CD14-positive monocyte (primary cell): ENCODE measurements at regions not wholly inside any gene's neighbourhood (a gene's known extent, or its start where the extent isn't known, plus 50 kb on each side); places are given as distances from the start of the nearest gene placed in this dataset.

Source experiments
- DNase-seq, 3 donors: peaks; one replicate each; pipeline ENCODE4 v3.0.0-alpha.2; 2011 to 2022
- H2AFZ ChIP-seq: 2 replicates; pipeline ENCODE4 v1.6.0; 2012; ENCODE audit warnings: mild to moderate bottlenecking, low read depth, low read length, inconsistent platforms; ENCODE audit not compliant: insufficient read depth, poor library complexity, severe bottlenecking
- H3K27ac ChIP-seq, 2 donors: 1 replicate in 1 of 2; 2 replicates in 1 of 2; pipeline ENCODE4 v1.5.1; 2012 to 2013; ENCODE audit warnings: low read length in 2 of 2, control low read depth in 1 of 2, inconsistent platforms in 1 of 2, low read depth in 1 of 2, mild to moderate bottlenecking in 1 of 2
- H3K27me3 ChIP-seq, 2 donors: one replicate each; pipeline versions ENCODE4 v1.6.0 to v1.6.1; 2011 to 2013; ENCODE audit warnings: low read length in 2 of 2; ENCODE audit not compliant: control insufficient read depth in 2 of 2, insufficient read depth in 2 of 2
- H3K36me3 ChIP-seq, 2 donors: replicated peaks in 1 of 2; 1 replicate in 1 of 2; 2 replicates in 1 of 2; pipeline versions ENCODE4 v1.5.1 to v1.6.1; 2012 to 2013; ENCODE audit warnings: low read length in 2 of 2, control low read depth in 1 of 2, inconsistent platforms in 1 of 2, mild to moderate bottlenecking in 1 of 2; ENCODE audit not compliant: insufficient read depth in 2 of 2, control insufficient read depth in 1 of 2
- H3K4me1 ChIP-seq, 2 donors: 1 replicate in 1 of 2; 2 replicates in 1 of 2; pipeline versions ENCODE4 v1.5.1 to v1.6.1; 2012 to 2013; ENCODE audit warnings: low read length in 2 of 2, control low read depth in 1 of 2, inconsistent platforms in 1 of 2, mild to moderate bottlenecking in 1 of 2, moderate library complexity in 1 of 2; ENCODE audit not compliant: insufficient read depth in 2 of 2, control insufficient read depth in 1 of 2
- H3K4me2 ChIP-seq: replicated peaks from 2 replicates; pipeline ENCODE3; 2012; ENCODE audit warnings: low read length, moderate library complexity, mild to moderate bottlenecking; ENCODE audit not compliant: poor library complexity, severe bottlenecking; ENCODE audit errors: extremely low read depth
- H3K4me3 ChIP-seq, 3 experiments: fragments of 200-600 bp in 1 of 3; sonication (generic) in 1 of 3; replicated peaks in 1 of 3; 1 replicate in 2 of 3; 2 replicates in 1 of 3; pipeline ENCODE4 v1.5.1; 2011 to 2013; ENCODE audit warnings: low read length in 3 of 3, mild to moderate bottlenecking in 3 of 3, control low read depth in 2 of 3, low read depth in 2 of 3, inconsistent platforms in 1 of 3, moderate library complexity in 1 of 3
- H3K79me2 ChIP-seq: 2 replicates; pipeline ENCODE4 v1.6.0; 2012; ENCODE audit warnings: mild to moderate bottlenecking, control low read depth, inconsistent platforms, low read length, moderate library complexity; ENCODE audit not compliant: insufficient read depth
- H3K9ac ChIP-seq: 2 replicates; pipeline ENCODE4 v1.6.0; 2017; ENCODE audit warnings: low read length, mild to moderate bottlenecking; ENCODE audit not compliant: insufficient read depth, poor library complexity, severe bottlenecking
- H3K9me3 ChIP-seq, 2 donors: replicated peaks in 1 of 2; 1 replicate in 1 of 2; 2 replicates in 1 of 2; pipeline versions ENCODE4 v1.5.1 to v1.6.1; 2012 to 2013; ENCODE audit warnings: low read length in 2 of 2, control low read depth in 1 of 2; ENCODE audit not compliant: control insufficient read depth in 1 of 2, insufficient read depth in 1 of 2
- H4K20me1 ChIP-seq: 2 replicates; pipeline ENCODE4 v1.6.0; 2012; ENCODE audit warnings: mild to moderate bottlenecking, low read length, control low read depth, moderate library complexity; ENCODE audit not compliant: insufficient read depth
- H3K27ac Mint-ChIP-seq, 7 donors: one replicate each; pipeline ENCODE4 v1.8.0; 2020; ENCODE audit warnings: mild to moderate bottlenecking in 7 of 7, mixed read lengths in 7 of 7, moderate library complexity in 6 of 7, inconsistent platforms in 2 of 7
- H3K27me3 Mint-ChIP-seq, 3 donors: one replicate each; pipeline ENCODE4 v1.8.0; 2021 to 2022; ENCODE audit warnings: low read depth in 3 of 3, mild to moderate bottlenecking in 3 of 3, mixed read lengths in 3 of 3, moderate library complexity in 3 of 3, inconsistent platforms in 1 of 3
- H3K36me3 Mint-ChIP-seq, 2 donors: one replicate each; pipeline ENCODE4 v1.8.0; 2020; ENCODE audit warnings: mixed read lengths in 2 of 2, inconsistent platforms in 1 of 2, mild to moderate bottlenecking in 1 of 2
- H3K4me1 Mint-ChIP-seq: one replicate; pipeline ENCODE4 v1.8.0; 2020; ENCODE audit warnings: mild to moderate bottlenecking, mixed read lengths
- H3K4me3 Mint-ChIP-seq, 2 donors: one replicate each; pipeline ENCODE4 v1.8.0; 2020; ENCODE audit warnings: mild to moderate bottlenecking in 2 of 2, mixed read lengths in 2 of 2, moderate library complexity in 1 of 2
- H3K9me3 Mint-ChIP-seq, 7 donors: one replicate each; pipeline ENCODE4 v1.8.0; 2020 to 2022; ENCODE audit warnings: mixed read lengths in 7 of 7, mild to moderate bottlenecking in 6 of 7, moderate library complexity in 6 of 7, inconsistent platforms in 2 of 7
- CTCF ChIP-seq: fragments of 200-600 bp; IDR thresholded peaks from one replicate; pipeline ENCODE4 v1.8.0; 2022; ENCODE audit warnings: antibody characterized with exemption, mild to moderate bottlenecking
- WGBS: methylation state at CpG from one replicate; pipeline ENCODE4 v1.1.5; 2013; ENCODE audit warnings: missing lambda C conversion rate; ENCODE audit not compliant: insufficient coverage; 5-methylcytosine and 5-hydroxymethylcytosine counted together
- intact Hi-C, 2 donors: fragments of 100-400 bp; cut with micrococcal nuclease; formaldehyde crosslinking; loops; one replicate each; pipeline versions ENCODE4 v1.15.0 to v1.15.1; 2023

DNA sequence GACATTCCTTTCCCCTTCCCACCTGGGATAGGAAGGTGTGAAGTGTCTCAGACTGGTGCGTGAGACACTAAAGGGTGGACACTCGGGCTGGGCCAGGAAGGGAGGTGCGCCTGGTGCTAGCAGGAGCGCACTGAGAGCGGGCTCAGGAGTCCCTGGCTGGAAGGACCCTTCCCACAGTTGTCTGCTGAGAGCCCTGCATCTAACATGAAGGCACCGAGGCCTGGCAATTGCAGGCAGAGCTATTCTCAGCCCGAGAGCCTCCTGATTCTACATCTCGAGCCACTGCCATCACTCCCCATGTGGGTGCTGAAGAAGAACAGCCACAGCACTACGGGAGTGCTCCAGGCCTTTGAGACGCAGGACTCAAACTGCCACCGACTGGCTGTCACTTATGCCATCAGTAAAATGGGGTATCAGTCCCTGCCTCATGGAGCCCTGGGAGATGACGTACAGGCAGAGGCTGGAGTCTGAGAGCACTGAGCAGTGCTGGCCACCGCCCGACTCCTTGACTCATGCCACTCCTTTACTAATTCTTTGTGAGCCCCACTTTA lies 159.4 kb downstream of the KLF13 start:
- peaks cover 44 to 51% (median 49%) of the 10 kb centered on the region in 3 donors for H3K27me3 Mint-ChIP-seq
- peaks cover 10 to 19% of the 10 kb centered on the region in 2 donors for H3K4me1 ChIP-seq

GRCh38 chr15:31486506-31486905 lies 159.9 kb downstream of the KLF13 start:
- intact Hi-C loops = loop anchor here (5.0 to 10.0 kb wide), 6 partner anchors 34 to 289 kb away; no protein-coding TSS in a partner anchor
- H3K27me3 Mint-ChIP-seq = peaks cover 39 to 50% (median 46%) of the 10 kb centered on the region in 3 donors
- H3K36me3 Mint-ChIP-seq = peaks cover 0 to 4% of the 10 kb centered on the region in 2 donors
- WGBS = 100% methylated on average over 1 of the region's 11 CpGs
- Histone ChIP-seq H3K4me2 (no peak overlapping the region), H3K4me3 (no peak overlapping the region), H3K9ac (no peak overlapping the region), H3K36me3 (no peaks in the 10 kb centered on the region), H4K20me1 (peaks cover 5% of the 10 kb centered on the region), H3K27me3 (peaks cover 16 to 51% of the 10 kb centered on the region in 2 donors), H3K27ac (no peak overlapping the region), H3K79me2 (no peaks in the 10 kb centered on the region), H3K9me3 (peaks cover 0 to 9% of the 10 kb centered on the region in 2 donors), H3K4me1 (peaks cover 10 to 19% of the 10 kb centered on the region in 2 donors), H2AFZ (no peak overlapping the region)
- DNase-seq = no peak
- no peak overlapping the region for H3K27ac Mint-ChIP-seq
- H3K9me3 Mint-ChIP-seq = peaks cover 6 to 22% (median 16%) of the 10 kb centered on the region in 7 donors
- peak overlapping the region in 1 of 2 donors; percentile 15 for H3K4me3 Mint-ChIP-seq
- H3K4me1 Mint-ChIP-seq = peaks cover 27% of the 10 kb centered on the region
- no peak for TF ChIP-seq CTCF

More for the DNA sequence above, 159.4 kb downstream of the KLF13 start:
- intact Hi-C loops = loop anchor here (5.0 to 10.0 kb wide), 6 partner anchors 34 to 289 kb away; no protein-coding TSS in a partner anchor
- Histone ChIP-seq H3K9me3 (peaks cover 0 to 9% of the 10 kb centered on the region in 2 donors), H3K27me3 (peaks cover 19 to 55% of the 10 kb centered on the region in 2 donors), H3K79me2 (no peaks in the 10 kb centered on the region), H3K36me3 (no peaks in the 10 kb centered on the region), H3K4me3 (no peak overlapping the region), H2AFZ (no peak overlapping the region), H4K20me1 (peaks cover 5% of the 10 kb centered on the region), H3K9ac (no peak overlapping the region), H3K27ac (no peak overlapping the region), H3K4me2 (no peak overlapping the region)
- TF ChIP-seq CTCF = no peak
- Mint-ChIP-seq H3K36me3 (peaks cover 0 to 4% of the 10 kb centered on the region in 2 donors), H3K27ac (peak overlapping the region in 1 of 7 donors; percentile 85), H3K4me3 (peak overlapping the region in 1 of 2 donors; percentile 28), H3K4me1 (peaks cover 27% of the 10 kb centered on the region), H3K9me3 (peaks cover 5 to 18% (median 13%) of the 10 kb centered on the region in 7 donors)
- DNase-seq = no peak
- WGBS = 94% methylated on average over 11 of the region's 14 CpGs
